ENCODE measurements at regions not wholly inside any gene's neighbourhood (a gene's known extent, or its start where the extent isn't known, plus 50 kb on each side); places are given as distances from the start of the nearest gene placed in this dataset.
A peak's percentile ranks its signal among the peaks of the same experiment; 100 is the strongest.

DNA sequence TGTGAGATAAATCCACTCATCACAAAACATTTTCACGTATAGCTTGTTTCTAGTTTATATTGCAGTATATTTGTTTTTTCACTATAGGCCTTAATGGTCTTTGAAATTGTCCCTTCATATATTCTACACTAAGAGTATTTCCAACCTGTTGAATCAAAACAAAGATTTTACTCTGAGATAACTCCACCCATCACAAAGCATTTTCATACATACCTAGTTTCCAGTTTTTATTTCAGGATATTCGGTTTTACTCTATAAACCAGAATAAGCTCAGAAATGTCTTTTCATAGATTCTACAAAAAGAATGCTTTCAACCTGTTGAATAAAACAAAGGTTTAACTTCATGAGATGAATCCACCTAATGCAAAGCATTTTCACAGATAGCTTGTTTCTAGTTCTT lies 1528.7 kb downstream of the UQCRFS1 start:
- no peak overlapping the region for H2BK120ac ChIP-seq (ENCODE audit: low read depth, low read length)
- no peak overlapping the region for H3K9ac ChIP-seq (ENCODE audit: low read length)
- H3K18ac ChIP-seq (ENCODE audit: low read length): no peak overlapping the region
- no CpG with 5 or more reads among the region's 2 CpGs for WGBS (ENCODE audit: extremely low coverage, insufficient coverage, low lambda C conversion rate)
- H4K8ac ChIP-seq (ENCODE audit: low read depth, low read length): no peak overlapping the region
- H3K27ac ChIP-seq (ENCODE audit: low read depth, low read length): no peak overlapping the region
- no peak overlapping the region for H3K4me3 ChIP-seq (ENCODE audit: low read length)
- H3K4me1 ChIP-seq (ENCODE audit: control insufficient read depth, low read depth, low read length): no peaks in the 10 kb centered on the region
- H2AK5ac ChIP-seq (ENCODE audit: low read length): no peak overlapping the region
- H3K79me2 ChIP-seq (ENCODE audit: control insufficient read depth, insufficient read depth, low read length): no peaks in the 10 kb centered on the region
- no peaks in the 10 kb centered on the region for H3K79me1 ChIP-seq (ENCODE audit: low read length)
- no peak overlapping the region for H2BK5ac ChIP-seq (ENCODE audit: low read length)
- no peak overlapping the region for H3K23ac ChIP-seq (ENCODE audit: low read length)
- no peaks in the 10 kb centered on the region for H3K36me3 ChIP-seq (ENCODE audit: control insufficient read depth, insufficient read depth, low read length)
- no peak overlapping the region for H3K4ac ChIP-seq (ENCODE audit: low read depth, low read length)
- no peak overlapping the region for H3K56ac ChIP-seq (ENCODE audit: low read length)
- H4K5ac ChIP-seq (ENCODE audit: low read length): no peak overlapping the region
- no peak for DNase-seq
- no peak overlapping the region for H3K4me2 ChIP-seq (ENCODE audit: low read length)
- H3K27me3 ChIP-seq (ENCODE audit: insufficient read depth, low read length, poor library complexity): no peaks in the 10 kb centered on the region
- no peak overlapping the region for H2BK15ac ChIP-seq (replicated peaks; ENCODE audit: low read depth)

GRCh38 chr19:27681972-27682371 lies 1531.0 kb downstream of the UQCRFS1 start:
- Histone ChIP-seq H2BK120ac (ENCODE audit: low read depth, low read length) (no peak overlapping the region), H3K56ac (ENCODE audit: low read length) (no peak overlapping the region), H2AK5ac (ENCODE audit: low read length) (no peak overlapping the region), H4K8ac (ENCODE audit: low read depth, low read length) (no peak overlapping the region), H3K36me3 (ENCODE audit: control insufficient read depth, insufficient read depth, low read length) (no peaks in the 10 kb centered on the region), H3K27me3 (ENCODE audit: insufficient read depth, low read length, poor library complexity) (no peaks in the 10 kb centered on the region), H3K4me3 (ENCODE audit: low read length) (no peak overlapping the region), H3K18ac (ENCODE audit: low read length) (no peak overlapping the region), H2BK5ac (ENCODE audit: low read length) (no peak overlapping the region), H3K23ac (ENCODE audit: low read length) (no peak overlapping the region), H3K4ac (ENCODE audit: low read depth, low read length) (no peak overlapping the region), H3K79me1 (ENCODE audit: low read length) (no peaks in the 10 kb centered on the region), H3K4me1 (ENCODE audit: control insufficient read depth, low read depth, low read length) (no peaks in the 10 kb centered on the region), H4K5ac (ENCODE audit: low read length) (no peak overlapping the region), H2BK15ac (replicated peaks; ENCODE audit: low read depth) (no peak overlapping the region), H3K9ac (ENCODE audit: low read length) (no peak overlapping the region), H3K27ac (ENCODE audit: low read depth, low read length) (no peak overlapping the region), H3K79me2 (ENCODE audit: control insufficient read depth, insufficient read depth, low read length) (no peaks in the 10 kb centered on the region), H3K4me2 (ENCODE audit: low read length) (no peak overlapping the region)
- no CpG with 5 or more reads among the region's 3 CpGs for WGBS (ENCODE audit: extremely low coverage, insufficient coverage, low lambda C conversion rate)
- DNase-seq: no peak

GRCh38 chr19:27679905-27680304 lies 1533.0 kb downstream of the UQCRFS1 start:
- WGBS (ENCODE audit: extremely low coverage, insufficient coverage, low lambda C conversion rate): no CpG with 5 or more reads among the region's 7 CpGs

GRCh38 chr19:27679399-27679798 lies 1533.6 kb downstream of the UQCRFS1 start:
- Histone ChIP-seq H2BK15ac (replicated peaks; ENCODE audit: low read depth) (no peak overlapping the region), H2BK120ac (ENCODE audit: low read depth, low read length) (no peak overlapping the region), H3K4me2 (ENCODE audit: low read length) (no peak overlapping the region), H3K56ac (ENCODE audit: low read length) (no peak overlapping the region), H4K5ac (ENCODE audit: low read length) (no peak overlapping the region), H3K79me1 (ENCODE audit: low read length) (no peaks in the 10 kb centered on the region), H3K79me2 (ENCODE audit: control insufficient read depth, insufficient read depth, low read length) (no peaks in the 10 kb centered on the region), H3K9ac (ENCODE audit: low read length) (no peak overlapping the region), H3K4me3 (ENCODE audit: low read length) (no peak overlapping the region), H3K4ac (ENCODE audit: low read depth, low read length) (no peak overlapping the region), H3K23ac (ENCODE audit: low read length) (no peak overlapping the region), H2AK5ac (ENCODE audit: low read length) (no peak overlapping the region), H4K8ac (ENCODE audit: low read depth, low read length) (no peak overlapping the region), H3K36me3 (ENCODE audit: control insufficient read depth, insufficient read depth, low read length) (no peaks in the 10 kb centered on the region), H3K27ac (ENCODE audit: low read depth, low read length) (no peak overlapping the region), H2BK5ac (ENCODE audit: low read length) (no peak overlapping the region), H3K27me3 (ENCODE audit: insufficient read depth, low read length, poor library complexity) (no peaks in the 10 kb centered on the region), H3K4me1 (ENCODE audit: control insufficient read depth, low read depth, low read length) (no peaks in the 10 kb centered on the region), H3K18ac (ENCODE audit: low read length) (no peak overlapping the region)
- no peak for DNase-seq
- WGBS (ENCODE audit: extremely low coverage, insufficient coverage, low lambda C conversion rate): no CpG with 5 or more reads among the region's 8 CpGs

More at GRCh38 chr19:27679905-27680304, 1533.0 kb downstream of the UQCRFS1 start:
- H4K8ac ChIP-seq (ENCODE audit: low read depth, low read length): no peak overlapping the region
- no peak overlapping the region for H2BK120ac ChIP-seq (ENCODE audit: low read depth, low read length)
- no peak overlapping the region for H3K23ac ChIP-seq (ENCODE audit: low read length)
- H3K4me1 ChIP-seq (ENCODE audit: control insufficient read depth, low read depth, low read length): no peaks in the 10 kb centered on the region
- H3K4me3 ChIP-seq (ENCODE audit: low read length): no peak overlapping the region
- H3K56ac ChIP-seq (ENCODE audit: low read length): no peak overlapping the region
- no peak overlapping the region for H3K27ac ChIP-seq (ENCODE audit: low read depth, low read length)
- no peak overlapping the region for H2AK5ac ChIP-seq (ENCODE audit: low read length)
- H3K18ac ChIP-seq (ENCODE audit: low read length): no peak overlapping the region
- no peak overlapping the region for H3K4me2 ChIP-seq (ENCODE audit: low read length)
- no peak overlapping the region for H3K4ac ChIP-seq (ENCODE audit: low read depth, low read length)
- no peaks in the 10 kb centered on the region for H3K79me2 ChIP-seq (ENCODE audit: control insufficient read depth, insufficient read depth, low read length)
- H3K27me3 ChIP-seq (ENCODE audit: insufficient read depth, low read length, poor library complexity): no peaks in the 10 kb centered on the region
- H3K36me3 ChIP-seq (ENCODE audit: control insufficient read depth, insufficient read depth, low read length): no peaks in the 10 kb centered on the region
- no peak overlapping the region for H2BK15ac ChIP-seq (replicated peaks; ENCODE audit: low read depth)
- H4K5ac ChIP-seq (ENCODE audit: low read length): no peak overlapping the region
- DNase-seq: no peak
- H3K79me1 ChIP-seq (ENCODE audit: low read length): no peaks in the 10 kb centered on the region
- no peak overlapping the region for H3K9ac ChIP-seq (ENCODE audit: low read length)
- H2BK5ac ChIP-seq (ENCODE audit: low read length): no peak overlapping the region

- H3K4me3 ChIP-seq (ENCODE audit: low read length): no peak overlapping the region
- H3K56ac ChIP-seq (ENCODE audit: low read length): no peak overlapping the region
- H2AK5ac ChIP-seq (ENCODE audit: low read length): no peak overlapping the region
- no peak overlapping the region for H3K4ac ChIP-seq (ENCODE audit: low read depth, low read length)
- no peak overlapping the region for H2BK15ac ChIP-seq (replicated peaks; ENCODE audit: low read depth)
- H4K5ac ChIP-seq (ENCODE audit: low read length): no peak overlapping the region
- no peak overlapping the region for H2BK120ac ChIP-seq (ENCODE audit: low read depth, low read length)
- H3K4me2 ChIP-seq (ENCODE audit: low read length): no peak overlapping the region
- H3K4me1 ChIP-seq (ENCODE audit: control insufficient read depth, low read depth, low read length): no peaks in the 10 kb centered on the region
- WGBS (ENCODE audit: extremely low coverage, insufficient coverage, low lambda C conversion rate): no CpG with 5 or more reads among the region's 6 CpGs
- no peak overlapping the region for H2BK5ac ChIP-seq (ENCODE audit: low read length)
- no peaks in the 10 kb centered on the region for H3K79me1 ChIP-seq (ENCODE audit: low read length)
- H3K27ac ChIP-seq (ENCODE audit: low read depth, low read length): no peak overlapping the region
- H4K8ac ChIP-seq (ENCODE audit: low read depth, low read length): no peak overlapping the region
- no peaks in the 10 kb centered on the region for H3K27me3 ChIP-seq (ENCODE audit: insufficient read depth, low read length, poor library complexity)
- DNase-seq: no peak
- no peaks in the 10 kb centered on the region for H3K36me3 ChIP-seq (ENCODE audit: control insufficient read depth, insufficient read depth, low read length)
- no peak overlapping the region for H3K9ac ChIP-seq (ENCODE audit: low read length)
- H3K18ac ChIP-seq (ENCODE audit: low read length): no peak overlapping the region
- no peaks in the 10 kb centered on the region for H3K79me2 ChIP-seq (ENCODE audit: control insufficient read depth, insufficient read depth, low read length)
- H3K23ac ChIP-seq (ENCODE audit: low read length): no peak overlapping the region
Observed at GRCh38 chr19:27676877-27677276, 1536.1 kb downstream of the UQCRFS1 start.

DNA sequence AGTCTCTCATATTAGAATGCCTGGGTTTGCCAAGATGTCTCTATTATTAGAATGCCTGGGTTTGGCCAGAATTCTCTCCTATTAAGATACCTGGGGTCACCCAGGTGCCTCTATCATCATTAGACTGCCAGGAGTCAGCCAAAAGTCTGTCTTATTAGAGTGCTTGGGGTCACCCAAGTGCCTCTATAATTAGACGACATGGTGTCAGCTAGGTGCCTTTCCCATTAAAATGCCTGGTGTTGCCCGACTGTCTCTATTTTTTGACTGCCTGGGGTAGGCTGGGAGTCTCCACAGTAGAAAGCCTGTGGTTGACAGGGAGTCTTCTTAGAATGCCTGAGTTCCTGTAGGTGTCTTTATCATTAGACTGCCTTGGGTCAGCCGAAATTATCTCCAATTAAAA lies 1536.6 kb downstream of the UQCRFS1 start:
- H3K4me1 ChIP-seq (ENCODE audit: control insufficient read depth, low read depth, low read length): no peaks in the 10 kb centered on the region
- H2BK120ac ChIP-seq (ENCODE audit: low read depth, low read length): peak overlapping the region; percentile 61
- H3K4me2 ChIP-seq (ENCODE audit: low read length): no peak overlapping the region
- no CpG with 5 or more reads among the region's 3 CpGs for WGBS (ENCODE audit: extremely low coverage, insufficient coverage, low lambda C conversion rate)
- H3K4ac ChIP-seq (ENCODE audit: low read depth, low read length): no peak overlapping the region
- H3K27me3 ChIP-seq (ENCODE audit: insufficient read depth, low read length, poor library complexity): no peaks in the 10 kb centered on the region
- H3K9ac ChIP-seq (ENCODE audit: low read length): no peak overlapping the region
- H3K79me2 ChIP-seq (ENCODE audit: control insufficient read depth, insufficient read depth, low read length): no peaks in the 10 kb centered on the region
- no peak overlapping the region for H3K4me3 ChIP-seq (ENCODE audit: low read length)
- H4K8ac ChIP-seq (ENCODE audit: low read depth, low read length): no peak overlapping the region
- H3K18ac ChIP-seq (ENCODE audit: low read length): no peak overlapping the region
- H2AK5ac ChIP-seq (ENCODE audit: low read length): no peak overlapping the region
- no peak overlapping the region for H3K56ac ChIP-seq (ENCODE audit: low read length)
- H3K23ac ChIP-seq (ENCODE audit: low read length): no peak overlapping the region
- no peak overlapping the region for H4K5ac ChIP-seq (ENCODE audit: low read length)
- H3K79me1 ChIP-seq (ENCODE audit: low read length): no peaks in the 10 kb centered on the region
- H3K27ac ChIP-seq (ENCODE audit: low read depth, low read length): no peak overlapping the region
- no peak overlapping the region for H2BK15ac ChIP-seq (replicated peaks; ENCODE audit: low read depth)
- no peak overlapping the region for H2BK5ac ChIP-seq (ENCODE audit: low read length)
- no peaks in the 10 kb centered on the region for H3K36me3 ChIP-seq (ENCODE audit: control insufficient read depth, insufficient read depth, low read length)
- DNase-seq: no peak

Data from mesendoderm (in vitro differentiated cells).